Ovary (tissue), 7 donors: ENCODE measurements at regions not wholly inside any gene's neighbourhood (a gene's known extent, or its start where the extent isn't known, plus 50 kb on each side); places are given as distances from the start of the nearest gene placed in this dataset.

Experiments used
- DNase-seq, 5 donors: peaks; one replicate each; pipeline ENCODE4 v3.0.0-alpha.2; 2019 to 2020
- H3K27ac ChIP-seq, 2 donors: fragments of 200-600 bp; one replicate each; pipeline versions ENCODE4 v1.5.1 to v1.8.0; 2019 to 2022
- H3K27me3 ChIP-seq: fragments of 200-600 bp; one replicate; pipeline ENCODE4 v1.8.0; 2022
- H3K36me3 ChIP-seq: fragments of 200-600 bp; sonication (generic); one replicate; pipeline ENCODE4 v1.5.1; 2019
- H3K4me1 ChIP-seq: one replicate; pipeline ENCODE4 v1.8.1; 2013; ENCODE audit warnings: mild to moderate bottlenecking, moderate library complexity; ENCODE audit not compliant: insufficient read depth
- H3K4me3 ChIP-seq: fragments of 200-600 bp; sonication (generic); one replicate; pipeline ENCODE4 v1.5.1; 2017
- H3K9me3 ChIP-seq, 2 donors: fragments of 200-600 bp in 1 of 2; sonication (generic) in 1 of 2; one replicate each; pipeline versions ENCODE4 v1.5.1 to v1.8.1; 2013 to 2019; ENCODE audit warnings: mild to moderate bottlenecking in 1 of 2, moderate library complexity in 1 of 2
- EP300 ChIP-seq: sonication (generic); formaldehyde crosslinking; IDR thresholded peaks from one replicate; pipeline ENCODE4 v1.6.1; 2017; ENCODE audit warnings: antibody characterized with exemption
- POLR2A ChIP-seq: fragments of 450-650 bp; IDR thresholded peaks from one replicate; pipeline ENCODE4 v1.6.1; 2017; ENCODE audit warnings: antibody characterized with exemption, mild to moderate bottlenecking, moderate library complexity
- WGBS, 3 donors: extraction: QIAGEN DNeasy Blood & Tissue Kit in 1 of 3; methylation state at CpG; one replicate each; pipeline versions ENCODE4 v1.1.5 to v1.1.7; 2013 to 2017; 5-methylcytosine and 5-hydroxymethylcytosine counted together
- intact Hi-C, 4 donors: fragments of 100-400 bp; cut with DNase I; formaldehyde crosslinking; loops; one replicate each; pipeline versions ENCODE4 v1.11.0 to v1.15.1; 2022 to 2023
- TF ChIP-seq, protein P1 (sequence below), 3 donors: fragments of 450-650 bp in 2 of 3; fragments of 200-600 bp in 1 of 3; IDR thresholded peaks; one replicate each; pipeline versions ENCODE4 v1.5.1 to v1.8.0; 2016 to 2022; ENCODE audit warnings: antibody characterized with exemption in 3 of 3, mild to moderate bottlenecking in 1 of 3
- donor health status: DM: no; HTN: no; CAD: no; lungs with moderate emphysema.
- donor health status: DM: no; HTN: no; CAD: no.
- donor health status: Bipolar disorder and iron deficiency.
- donor health status: DM: no; HTN: no; CAD: no.
- donor health status: DM: yes; HTN: yes; CAD: no.

DNA sequence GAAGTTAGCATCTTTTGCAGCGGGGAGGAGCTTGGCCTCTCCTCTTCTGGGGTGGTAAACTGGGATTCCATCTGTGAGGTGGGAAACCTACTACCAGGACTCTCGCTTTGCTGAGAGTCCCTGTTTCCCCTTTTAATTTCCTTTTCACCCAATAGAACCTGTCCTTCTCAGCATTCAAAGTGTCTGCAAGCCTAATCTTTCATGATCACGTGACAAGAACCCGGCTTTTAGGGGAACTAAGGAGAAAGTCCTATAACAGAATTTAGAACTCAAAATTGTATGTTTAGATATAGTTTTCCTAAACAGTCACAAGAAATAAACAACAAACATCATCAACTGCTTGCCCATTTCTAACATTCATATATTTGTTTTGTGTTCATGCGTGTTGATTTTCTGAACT is 103.6 kb upstream of the CDH19 start:
- TF ChIP-seq, protein P1, sequence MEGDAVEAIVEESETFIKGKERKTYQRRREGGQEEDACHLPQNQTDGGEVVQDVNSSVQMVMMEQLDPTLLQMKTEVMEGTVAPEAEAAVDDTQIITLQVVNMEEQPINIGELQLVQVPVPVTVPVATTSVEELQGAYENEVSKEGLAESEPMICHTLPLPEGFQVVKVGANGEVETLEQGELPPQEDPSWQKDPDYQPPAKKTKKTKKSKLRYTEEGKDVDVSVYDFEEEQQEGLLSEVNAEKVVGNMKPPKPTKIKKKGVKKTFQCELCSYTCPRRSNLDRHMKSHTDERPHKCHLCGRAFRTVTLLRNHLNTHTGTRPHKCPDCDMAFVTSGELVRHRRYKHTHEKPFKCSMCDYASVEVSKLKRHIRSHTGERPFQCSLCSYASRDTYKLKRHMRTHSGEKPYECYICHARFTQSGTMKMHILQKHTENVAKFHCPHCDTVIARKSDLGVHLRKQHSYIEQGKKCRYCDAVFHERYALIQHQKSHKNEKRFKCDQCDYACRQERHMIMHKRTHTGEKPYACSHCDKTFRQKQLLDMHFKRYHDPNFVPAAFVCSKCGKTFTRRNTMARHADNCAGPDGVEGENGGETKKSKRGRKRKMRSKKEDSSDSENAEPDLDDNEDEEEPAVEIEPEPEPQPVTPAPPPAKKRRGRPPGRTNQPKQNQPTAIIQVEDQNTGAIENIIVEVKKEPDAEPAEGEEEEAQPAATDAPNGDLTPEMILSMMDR (IDR thresholded peaks at IDR 0.05): no peak
- TF ChIP-seq POLR2A (no peak), EP300 (no peak)
- no peak overlapping the region for H3K27ac ChIP-seq
- no peaks in the 10 kb centered on the region for H3K4me1 ChIP-seq
- no peak overlapping the region for H3K4me3 ChIP-seq
- intact Hi-C loops: no loop called here
- H3K27me3 ChIP-seq: no peaks in the 10 kb centered on the region
- H3K9me3 ChIP-seq: no peaks in the 10 kb centered on the region
- no peaks in the 10 kb centered on the region for H3K36me3 ChIP-seq
- 84 to 89% (median 85%) methylated on average over 5 of the region's 5 CpGs for WGBS, 3 donors
- no peak for DNase-seq

DNA sequence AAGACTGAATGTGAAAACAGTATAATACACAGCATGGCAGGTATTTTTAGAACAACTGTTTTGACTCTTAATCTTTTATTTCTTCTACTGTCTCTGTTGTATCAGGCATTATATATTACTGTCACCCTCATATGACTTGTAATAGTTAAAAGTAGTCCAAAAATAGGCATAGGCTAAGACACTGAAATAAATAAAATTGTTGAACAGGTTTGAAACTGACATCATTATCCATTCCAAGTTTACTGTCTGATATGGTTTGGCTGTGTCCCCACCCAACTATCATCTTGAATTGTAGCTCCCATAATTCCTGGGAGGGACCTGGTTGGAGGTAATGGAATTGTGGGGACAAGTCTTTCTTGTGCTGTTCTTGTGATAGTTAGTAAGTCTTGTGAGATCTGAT is 91.4 kb upstream of the CDH19 start:
- Histone ChIP-seq H3K9me3 (no peaks in the 10 kb centered on the region), H3K27ac (no peak overlapping the region), H3K27me3 (no peaks in the 10 kb centered on the region), H3K4me3 (no peak overlapping the region), H3K4me1 (no peaks in the 10 kb centered on the region), H3K36me3 (no peaks in the 10 kb centered on the region)
- TF ChIP-seq POLR2A: no peak
- TF ChIP-seq, protein P1 (IDR thresholded peaks at IDR 0.05): no peak
- TF ChIP-seq EP300: no peak
- no peak for DNase-seq
- intact Hi-C loops: no loop called here

GRCh38 chr18:66694852-66695251 is 91.0 kb upstream of the CDH19 start:
- no peak overlapping the region for H3K4me3 ChIP-seq
- no peaks in the 10 kb centered on the region for H3K36me3 ChIP-seq
- no peaks in the 10 kb centered on the region for H3K27me3 ChIP-seq
- no peak for DNase-seq
- H3K9me3 ChIP-seq: no peaks in the 10 kb centered on the region
- H3K4me1 ChIP-seq: no peaks in the 10 kb centered on the region
- WGBS, 3 donors: 65 to 77% (median 74%) methylated on average over 1 of the region's 1 CpG
- TF ChIP-seq, protein P1 (IDR thresholded peaks at IDR 0.05): no peak
- TF ChIP-seq EP300 (no peak), POLR2A (no peak)
- H3K27ac ChIP-seq: no peak overlapping the region
- intact Hi-C loops: no loop called here

GRCh38 chr18:66687635-66688034 is 83.7 kb upstream of the CDH19 start:
- intact Hi-C loops: no loop called here
- no peaks in the 10 kb centered on the region for H3K36me3 ChIP-seq
- peaks cover 0 to 4% of the 10 kb centered on the region in 2 donors for H3K9me3 ChIP-seq
- 80 to 94% (median 80%) methylated on average over 5 of the region's 5 CpGs for WGBS, 3 donors
- no peak for DNase-seq
- H3K4me1 ChIP-seq: no peaks in the 10 kb centered on the region
- H3K27ac ChIP-seq: no peak overlapping the region
- H3K27me3 ChIP-seq: no peaks in the 10 kb centered on the region
- TF ChIP-seq EP300 (no peak), POLR2A (no peak)
- TF ChIP-seq, protein P1 (IDR thresholded peaks at IDR 0.05): no peak
- no peak overlapping the region for H3K4me3 ChIP-seq

DNA sequence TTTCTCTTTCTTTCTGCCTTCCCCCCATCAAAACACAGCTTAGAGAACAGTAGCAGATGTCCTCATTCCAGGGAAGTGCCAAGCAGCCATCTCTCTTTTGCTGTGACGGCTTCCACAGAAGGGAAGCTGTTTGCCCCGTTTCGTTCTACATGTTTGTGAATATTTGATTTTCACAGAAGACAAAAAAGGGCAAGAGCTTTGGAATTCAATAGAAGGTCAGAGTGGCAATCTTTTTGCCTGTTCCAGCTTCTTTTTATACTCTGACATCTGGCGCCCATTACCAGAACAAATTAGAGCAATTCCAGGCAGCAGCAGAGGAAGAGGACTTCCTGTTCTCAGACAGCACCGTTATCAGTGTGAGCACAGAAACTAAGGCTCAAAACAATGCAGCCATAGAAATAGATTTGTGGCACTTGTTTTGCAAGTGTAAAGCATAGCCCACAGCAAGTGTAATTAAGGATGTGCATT is 79.0 kb upstream of the CDH19 start:
- Histone ChIP-seq H3K4me3 (no peak overlapping the region), H3K27me3 (no peaks in the 10 kb centered on the region), H3K27ac (no peak overlapping the region)

More for the DNA sequence above, 79.0 kb upstream of the CDH19 start:
- WGBS, 3 donors: 1 to 3% (median 3%) methylated on average over 5 of the region's 5 CpGs
- no peak for DNase-seq
- intact Hi-C loops: no loop called here
- no peak for TF ChIP-seq EP300
- TF ChIP-seq, protein P1 (IDR thresholded peaks at IDR 0.05): no peak
- TF ChIP-seq POLR2A: no peak
- Histone ChIP-seq H3K36me3 (no peaks in the 10 kb centered on the region), H3K9me3 (peaks cover 0 to 3% of the 10 kb centered on the region in 2 donors), H3K4me1 (no peaks in the 10 kb centered on the region)
